Kidney (tissue), 13 donors: ENCODE measurements at regions not wholly inside any gene's neighbourhood (a gene's known extent, or its start where the extent isn't known, plus 50 kb on each side); places are given as distances from the start of the nearest gene placed in this dataset.

ENCODE experiments used
- DNase-seq, 5 donors: peaks; one replicate each; pipeline ENCODE4 v3.0.0-alpha.2; 2013 to 2020
- FAIRE-seq: peaks from 2 replicates; lab custom pipeline; 2012; peaks lifted over from hg19 to GRCh38; lab: Jason Lieb, UNC
- H3K27ac ChIP-seq, 2 donors: one replicate each; pipeline ENCODE4 v1.7.0; 2013; ENCODE audit warnings: low read depth in 2 of 2, low read length in 2 of 2, inconsistent platforms in 1 of 2
- H3K27me3 ChIP-seq: one replicate; pipeline ENCODE4 v1.7.1; 2013; ENCODE audit warnings: low read length, inconsistent platforms; ENCODE audit not compliant: control insufficient read depth, insufficient read depth
- H3K36me3 ChIP-seq, 3 donors: one replicate each; pipeline versions ENCODE4 v1.7.0 to v1.7.1; 2013; ENCODE audit warnings: low read length in 3 of 3, control low read depth in 1 of 3, inconsistent platforms in 1 of 3; ENCODE audit not compliant: insufficient read depth in 3 of 3, control insufficient read depth in 2 of 3
- H3K4me1 ChIP-seq, 3 donors: one replicate each; pipeline versions ENCODE4 v1.7.0 to v1.7.1; 2013; ENCODE audit warnings: low read length in 3 of 3, inconsistent platforms in 1 of 3, low read depth in 1 of 3; ENCODE audit not compliant: control insufficient read depth in 2 of 3, insufficient read depth in 2 of 3
- H3K4me3 ChIP-seq, 3 donors: one replicate each; pipeline versions ENCODE4 v1.7.0 to v1.8.1; 2013; ENCODE audit warnings: low read length in 3 of 3, control low read depth in 1 of 3, inconsistent platforms in 1 of 3
- H3K9ac ChIP-seq, 3 donors: one replicate each; pipeline versions ENCODE4 v1.7.0 to v1.7.1; 2013; ENCODE audit warnings: low read length in 3 of 3, control low read depth in 1 of 3, inconsistent platforms in 1 of 3
- H3K9me3 ChIP-seq, 3 donors: one replicate each; pipeline versions ENCODE4 v1.7.0 to v1.7.1; 2013; ENCODE audit warnings: low read length in 3 of 3, control low read depth in 1 of 3, inconsistent platforms in 1 of 3; ENCODE audit not compliant: control insufficient read depth in 2 of 3, insufficient read depth in 1 of 3
- CTCF ChIP-seq: IDR thresholded peaks from 3 replicates; pipeline ENCODE4 v1.5.1; 2012; ENCODE audit warnings: mild to moderate bottlenecking, moderate library complexity, borderline replicate concordance; ENCODE audit not compliant: insufficient read depth; ENCODE audit errors: extremely low read depth
- intact Hi-C: fragments of 100-400 bp; cut with DNase I; formaldehyde crosslinking; loops from one replicate; pipeline ENCODE4 v1.11.1; 2022
- donor health status: control.
- donor health status: control.
- donor health status: control.
- donor health status: control.
- donor health status: control.
- donor health status: DM: yes; HTN: yes; CAD: no.
- donor health status: Normal renal cell carcinoma (clear cell type).

GRCh38 chr2:238554468-238555315, 128.0 kb downstream of the ASB1 start:
- Histone ChIP-seq H3K9me3 (peaks cover 0 to 23% (median 3%) of the 10 kb centered on the region in 3 donors), H3K4me3 (no peak overlapping the region), H3K27ac (no peak overlapping the region), H3K36me3 (no peaks in the 10 kb centered on the region), H3K9ac (no peak overlapping the region), H3K4me1 (peaks cover 0 to 2% (median 0%) of the 10 kb centered on the region in 3 donors), H3K27me3 (no peaks in the 10 kb centered on the region)
- no peak for FAIRE-seq
- no peak for DNase-seq
- intact Hi-C loops = no loop called here
- no peak for TF ChIP-seq CTCF

- Histone ChIP-seq H3K9me3 (peaks cover 0 to 14% (median 3%) of the 10 kb centered on the region in 3 donors), H3K4me1 (peaks cover 0 to 2% (median 0%) of the 10 kb centered on the region in 3 donors), H3K27ac (no peak overlapping the region), H3K9ac (no peak overlapping the region), H3K36me3 (no peaks in the 10 kb centered on the region), H3K4me3 (no peak overlapping the region), H3K27me3 (no peaks in the 10 kb centered on the region)
- intact Hi-C loops = no loop called here
- no peak for TF ChIP-seq CTCF
- no peak for DNase-seq
- no peak for FAIRE-seq
These were observed 129.2 kb downstream of the ASB1 start for GRCh38 chr2:238555786-238556542.

GRCh38 chr2:238557431-238557830, 130.7 kb downstream of the ASB1 start:
- no peak overlapping the region for H3K27ac ChIP-seq
- no peak overlapping the region for H3K4me3 ChIP-seq
- H3K27me3 ChIP-seq = no peaks in the 10 kb centered on the region
- H3K9ac ChIP-seq = no peak overlapping the region
- intact Hi-C loops = no loop called here
- no peak for FAIRE-seq
- H3K4me1 ChIP-seq = peaks cover 0 to 2% (median 0%) of the 10 kb centered on the region in 3 donors
- no peak for TF ChIP-seq CTCF
- H3K36me3 ChIP-seq = no peaks in the 10 kb centered on the region
- DNase-seq = no peak
- peaks cover 0 to 6% (median 3%) of the 10 kb centered on the region in 3 donors for H3K9me3 ChIP-seq
